Neural progenitor cell (in vitro differentiated cells): ENCODE measurements at regions not wholly inside any gene's neighbourhood (a gene's known extent, or its start where the extent isn't known, plus 50 kb on each side); places are given as distances from the start of the nearest gene placed in this dataset.

Experiments used
- DNase-seq: peaks from one replicate; pipeline ENCODE4 v3.0.0-alpha.2; 2016; ENCODE audit warnings: low spot score
- H2AFZ ChIP-seq: fragments of 200-600 bp; sonication (generic); replicated peaks from 2 replicates; pipeline ENCODE4 v1.6.1; 2016; ENCODE audit warnings: antibody characterized with exemption
- H3F3A ChIP-seq: fragments of 200-600 bp; sonication (generic); 2 replicates; pipeline ENCODE4 v1.6.1; 2016; ENCODE audit warnings: antibody characterized with exemption, low read depth
- H3K27ac ChIP-seq: fragments of 200-600 bp; sonication (generic); 2 replicates; pipeline ENCODE4 v1.5.1; 2016; ENCODE audit warnings: mild to moderate bottlenecking
- H3K27me3 ChIP-seq: fragments of 200-600 bp; sonication (generic); 2 replicates; pipeline ENCODE4 v1.6.1; 2016; ENCODE audit warnings: mild to moderate bottlenecking, moderate library complexity
- H3K36me3 ChIP-seq: fragments of 200-600 bp; sonication (generic); 2 replicates; pipeline ENCODE4 v1.5.1; 2016
- H3K4me1 ChIP-seq: fragments of 200-600 bp; sonication (generic); 2 replicates; pipeline ENCODE4 v1.6.1; 2016; ENCODE audit warnings: mixed run types
- H3K4me2 ChIP-seq: fragments of 200-600 bp; sonication (generic); 2 replicates; pipeline ENCODE4 v1.6.1; 2016
- H3K4me3 ChIP-seq: fragments of 200-600 bp; sonication (generic); 2 replicates; pipeline ENCODE4 v1.5.1; 2016
- H3K79me2 ChIP-seq: fragments of 200-600 bp; sonication (generic); 2 replicates; pipeline ENCODE4 v1.6.1; 2016; ENCODE audit warnings: low read depth
- H3K9ac ChIP-seq: fragments of 200-600 bp; sonication (generic); 2 replicates; pipeline ENCODE4 v1.6.1; 2016
- H3K9me3 ChIP-seq: fragments of 200-600 bp; sonication (generic); 2 replicates; pipeline ENCODE4 v1.5.1; 2016; ENCODE audit warnings: low read depth
- H4K20me1 ChIP-seq: fragments of 200-600 bp; sonication (generic); 2 replicates; pipeline ENCODE4 v1.6.1; 2016; ENCODE audit warnings: low read depth
- H3K27ac Mint-ChIP-seq: 3 replicates; pipeline ENCODE4 v1.8.0; 2021; ENCODE audit warnings: mixed read lengths
- H3K27me3 Mint-ChIP-seq: 2 replicates; pipeline ENCODE4 v1.8.0; 2022; ENCODE audit warnings: low read depth, mild to moderate bottlenecking, inconsistent platforms, moderate library complexity, mixed read lengths; ENCODE audit not compliant: insufficient read depth
- H3K36me3 Mint-ChIP-seq: 3 replicates; pipeline ENCODE4 v1.8.0; 2021; ENCODE audit warnings: mixed read lengths
- H3K4me1 Mint-ChIP-seq: 3 replicates; pipeline ENCODE4 v1.8.0; 2021; ENCODE audit warnings: mixed read lengths
- H3K4me3 Mint-ChIP-seq: 3 replicates; pipeline ENCODE4 v1.8.0; 2021; ENCODE audit warnings: mild to moderate bottlenecking, moderate library complexity, mixed read lengths
- H3K9me3 Mint-ChIP-seq: 3 replicates; pipeline ENCODE4 v1.8.0; 2020; ENCODE audit warnings: mixed read lengths
- CTCF ChIP-seq: fragments of 200-600 bp; sonication (generic); IDR thresholded peaks from 2 replicates; pipeline ENCODE4 v1.5.1; 2017; ENCODE audit warnings: antibody characterized with exemption, mild to moderate bottlenecking
- EZH2 ChIP-seq: fragments of 200-600 bp; sonication (generic); IDR thresholded peaks from 2 replicates; pipeline ENCODE4 v1.6.1; 2017; ENCODE audit warnings: antibody characterized with exemption, mild to moderate bottlenecking, moderate library complexity
- EZH2phosphoT487 ChIP-seq: fragments of 200-600 bp; sonication (generic); IDR thresholded peaks from 2 replicates; pipeline ENCODE4 v1.6.1; 2017; ENCODE audit warnings: antibody characterized with exemption

GRCh38 chr10:29780096-29780495 is 145.3 kb upstream of the SVIL start:
- no peak overlapping the region for H3K4me3 ChIP-seq
- DNase-seq, result no peak
- no peaks in the 10 kb centered on the region for H3K4me1 Mint-ChIP-seq
- no peaks in the 10 kb centered on the region for H3K9me3 ChIP-seq
- no peaks in the 10 kb centered on the region for H3K36me3 Mint-ChIP-seq
- no peaks in the 10 kb centered on the region for H3K9me3 Mint-ChIP-seq
- H2AFZ ChIP-seq, result no peak overlapping the region
- no peak overlapping the region for H3K4me2 ChIP-seq
- H3K36me3 ChIP-seq, result no peaks in the 10 kb centered on the region
- no peaks in the 10 kb centered on the region for H3K79me2 ChIP-seq
- no peaks in the 10 kb centered on the region for H4K20me1 ChIP-seq
- no peaks in the 10 kb centered on the region for H3K27me3 ChIP-seq
- no peaks in the 10 kb centered on the region for H3K4me1 ChIP-seq
- TF ChIP-seq CTCF (no peak), EZH2phosphoT487 (no peak), EZH2 (no peak)
- no peak overlapping the region for H3K9ac ChIP-seq
- H3K27me3 Mint-ChIP-seq, result peaks cover 14% of the 10 kb centered on the region
- no peak overlapping the region for H3K27ac Mint-ChIP-seq
- no peaks in the 10 kb centered on the region for H3F3A ChIP-seq
- no peak overlapping the region for H3K4me3 Mint-ChIP-seq
- no peak overlapping the region for H3K27ac ChIP-seq

GRCh38 chr10:29776246-29776645 is 141.5 kb upstream of the SVIL start:
- DNase-seq, result no peak
- Histone ChIP-seq H3K9ac (no peak overlapping the region), H3K4me1 (no peaks in the 10 kb centered on the region), H2AFZ (no peak overlapping the region), H3K79me2 (no peaks in the 10 kb centered on the region), H3K27me3 (no peaks in the 10 kb centered on the region), H3K4me3 (no peak overlapping the region), H3K27ac (no peak overlapping the region), H4K20me1 (no peaks in the 10 kb centered on the region), H3K4me2 (no peak overlapping the region), H3K36me3 (no peaks in the 10 kb centered on the region), H3F3A (no peaks in the 10 kb centered on the region), H3K9me3 (no peaks in the 10 kb centered on the region)
- Mint-ChIP-seq H3K9me3 (peaks cover 3% of the 10 kb centered on the region), H3K4me1 (no peaks in the 10 kb centered on the region), H3K27ac (no peak overlapping the region), H3K27me3 (peaks cover 11% of the 10 kb centered on the region), H3K36me3 (no peaks in the 10 kb centered on the region), H3K4me3 (no peak overlapping the region)
- TF ChIP-seq EZH2phosphoT487, result no peak
- no peak for TF ChIP-seq EZH2
- TF ChIP-seq CTCF, result no peak

- Histone ChIP-seq H3K36me3 (no peaks in the 10 kb centered on the region), H2AFZ (no peak overlapping the region), H3K4me3 (no peak overlapping the region), H3F3A (no peaks in the 10 kb centered on the region), H3K27ac (no peak overlapping the region), H3K4me2 (no peak overlapping the region), H3K9ac (no peak overlapping the region), H3K79me2 (no peaks in the 10 kb centered on the region), H4K20me1 (no peaks in the 10 kb centered on the region), H3K9me3 (no peaks in the 10 kb centered on the region), H3K27me3 (no peaks in the 10 kb centered on the region), H3K4me1 (no peaks in the 10 kb centered on the region)
- H3K27ac Mint-ChIP-seq, result no peak overlapping the region
- TF ChIP-seq EZH2, result no peak
- TF ChIP-seq EZH2phosphoT487, result no peak
- TF ChIP-seq CTCF, result no peak
- DNase-seq, result no peak
- H3K9me3 Mint-ChIP-seq, result peaks cover 3% of the 10 kb centered on the region
- H3K27me3 Mint-ChIP-seq, result peaks cover 11% of the 10 kb centered on the region
- no peaks in the 10 kb centered on the region for H3K4me1 Mint-ChIP-seq
- H3K4me3 Mint-ChIP-seq, result no peak overlapping the region
- H3K36me3 Mint-ChIP-seq, result no peaks in the 10 kb centered on the region
Measured at GRCh38 chr10:29774475-29774874, 139.7 kb upstream of the SVIL start.

GRCh38 chr10:29773675-29774091 is 138.9 kb upstream of the SVIL start:
- no peak overlapping the region for H3K4me3 ChIP-seq
- H3K9me3 ChIP-seq, result no peaks in the 10 kb centered on the region
- TF ChIP-seq EZH2phosphoT487, result no peak
- TF ChIP-seq CTCF, result no peak
- TF ChIP-seq EZH2, result no peak
- H3K27ac Mint-ChIP-seq, result no peak overlapping the region
- no peaks in the 10 kb centered on the region for H3K4me1 Mint-ChIP-seq
- H3K9me3 Mint-ChIP-seq, result peaks cover 3% of the 10 kb centered on the region
- H3K4me2 ChIP-seq, result no peak overlapping the region
- no peaks in the 10 kb centered on the region for H3K36me3 Mint-ChIP-seq
- H3K27ac ChIP-seq, result no peak overlapping the region
- no peak overlapping the region for H3K9ac ChIP-seq
- H3K36me3 ChIP-seq, result no peaks in the 10 kb centered on the region
- no peak overlapping the region for H2AFZ ChIP-seq
- no peaks in the 10 kb centered on the region for H3K79me2 ChIP-seq
- no peaks in the 10 kb centered on the region for H3K4me1 ChIP-seq
- no peak for DNase-seq
- H3F3A ChIP-seq, result no peaks in the 10 kb centered on the region
- H3K27me3 ChIP-seq, result no peaks in the 10 kb centered on the region
- H3K27me3 Mint-ChIP-seq, result peaks cover 6% of the 10 kb centered on the region
- H3K4me3 Mint-ChIP-seq, result no peak overlapping the region
- H4K20me1 ChIP-seq, result no peaks in the 10 kb centered on the region
